ENCODE measurements at regions not wholly inside any gene's neighbourhood (a gene's known extent, or its start where the extent isn't known, plus 50 kb on each side); places are given as distances from the start of the nearest gene placed in this dataset.

- intact Hi-C loops (cut with DNase I, micrococcal nuclease): no loop called here
- ATAC-seq: no peak
- no peak for TF ChIP-seq CTCF (IDR thresholded peaks at IDR 0.05)
- Histone ChIP-seq H3K9me3 (no peaks in the 10 kb centered on the region), H3K4me3 (no peak overlapping the region), H3K4me1 (ENCODE audit: low read depth) (no peaks in the 10 kb centered on the region), H3K36me3 (ENCODE audit: low read depth) (no peaks in the 10 kb centered on the region)
- DNase-seq: no peak
Observed at GRCh38 chr2:145593280-145593679, 1073.4 kb upstream of the ZEB2 start.

- intact Hi-C loops (cut with DNase I, micrococcal nuclease): no loop called here
- Histone ChIP-seq H3K9me3 (no peaks in the 10 kb centered on the region), H3K4me1 (ENCODE audit: low read depth) (no peaks in the 10 kb centered on the region), H3K4me3 (no peak overlapping the region), H3K36me3 (ENCODE audit: low read depth) (no peaks in the 10 kb centered on the region)
- DNase-seq: no peak
- ATAC-seq: no peak
- TF ChIP-seq CTCF (IDR thresholded peaks at IDR 0.05): no peak
Observed at GRCh38 chr2:145592361-145592760, 1072.4 kb upstream of the ZEB2 start.

GRCh38 chr2:145591109-145591809 lies 1071.3 kb upstream of the ZEB2 start:
- ATAC-seq (no peak), DNase-seq (no peak)
- no peak for TF ChIP-seq CTCF (IDR thresholded peaks at IDR 0.05)
- Histone ChIP-seq H3K9me3 (no peaks in the 10 kb centered on the region), H3K36me3 (ENCODE audit: low read depth) (no peaks in the 10 kb centered on the region), H3K4me3 (no peak overlapping the region), H3K4me1 (ENCODE audit: low read depth) (no peaks in the 10 kb centered on the region)
- intact Hi-C loops (cut with DNase I, micrococcal nuclease): no loop called here

- DNase-seq (no peak), ATAC-seq (no peak)
- Histone ChIP-seq H3K4me1 (ENCODE audit: low read depth) (no peaks in the 10 kb centered on the region), H3K9me3 (no peaks in the 10 kb centered on the region), H3K4me3 (no peak overlapping the region), H3K36me3 (ENCODE audit: low read depth) (no peaks in the 10 kb centered on the region)
- no peak for TF ChIP-seq CTCF (IDR thresholded peaks at IDR 0.05)
- intact Hi-C loops (cut with DNase I, micrococcal nuclease): no loop called here
Observed at GRCh38 chr2:145587922-145588321, 1068.0 kb upstream of the ZEB2 start.

GRCh38 chr2:145584353-145584752 lies 1064.4 kb upstream of the ZEB2 start:
- intact Hi-C loops (cut with DNase I, micrococcal nuclease): no loop called here
- DNase-seq (no peak), ATAC-seq (no peak)
- H3K36me3 ChIP-seq (ENCODE audit: low read depth): no peaks in the 10 kb centered on the region
- no peak overlapping the region for H3K4me3 ChIP-seq
- H3K4me1 ChIP-seq (ENCODE audit: low read depth): no peaks in the 10 kb centered on the region
- H3K9me3 ChIP-seq: no peaks in the 10 kb centered on the region
- TF ChIP-seq CTCF (IDR thresholded peaks at IDR 0.05): no peak

GRCh38 chr2:145573608-145574007 lies 1053.7 kb upstream of the ZEB2 start:
- no peak for ATAC-seq
- DNase-seq: no peak
- Histone ChIP-seq H3K4me1 (ENCODE audit: low read depth) (no peaks in the 10 kb centered on the region), H3K9me3 (no peaks in the 10 kb centered on the region), H3K36me3 (ENCODE audit: low read depth) (no peaks in the 10 kb centered on the region), H3K4me3 (no peak overlapping the region)
- intact Hi-C loops (cut with DNase I, micrococcal nuclease): no loop called here
- no peak for TF ChIP-seq CTCF (IDR thresholded peaks at IDR 0.05)

All from mucosa of descending colon (tissue), 3 donors.